IMR-90 (cell line): ENCODE measurements at regions not wholly inside any gene's neighbourhood (a gene's known extent, or its start where the extent isn't known, plus 50 kb on each side); places are given as distances from the start of the nearest gene placed in this dataset.

Experiments
- ATAC-seq: fragments of 200-7000 bp; cut with Tn5 transposase; 2 replicates; pipeline ENCODE4 v1.9.1; 2020; ENCODE audit warnings: low read depth, mild to moderate bottlenecking, moderate library complexity
- BruUV-seq: library from RNA; stranded (reverse); fragments of 400-500 nt; replicated peaks from 2 replicates; lab custom pipeline; 2021; lab: Mats Ljungman, UMichigan
- CTCF ChIA-PET: fragments of 300-600 bp; formaldehyde crosslinking; extraction: SDS; loops from one replicate; lab custom pipeline; 2021; ENCODE audit warnings: antibody characterized with exemption; lab: Yijun Ruan, JAX
- POLR2A ChIA-PET: fragments of 300-600 bp; sonication (Branson Sonifier 250); formaldehyde crosslinking; loops from one replicate; lab custom pipeline; 2022; ENCODE audit warnings: antibody characterized with exemption; ENCODE audit not compliant: unreplicated experiment; lab: Charles Lee
- DNase-seq: peaks from one replicate; pipeline ENCODE4 v3.0.0; 2013
- H2AFZ ChIP-seq: replicated peaks from 2 replicates; pipeline ENCODE3; 2013; ENCODE audit warnings: low read length, mild to moderate bottlenecking; ENCODE audit not compliant: poor library complexity
- H2AK5ac ChIP-seq: 2 replicates; pipeline ENCODE4 v1.6.1; 2013; ENCODE audit warnings: low read depth, low read length, inconsistent platforms
- H2AK9ac ChIP-seq: replicated peaks from 2 replicates; pipeline ENCODE3; 2013; ENCODE audit warnings: mild to moderate bottlenecking, low read depth, low read length, moderate library complexity; ENCODE audit not compliant: poor library complexity
- H2BK120ac ChIP-seq: 2 replicates; pipeline ENCODE4 v1.6.1; 2013; ENCODE audit warnings: low read depth, low read length, inconsistent platforms
- H2BK15ac ChIP-seq: 3 replicates; pipeline ENCODE4 v1.6.1; 2013; ENCODE audit warnings: low read depth, low read length, inconsistent platforms
- H2BK20ac ChIP-seq: 2 replicates; pipeline ENCODE4 v1.6.1; 2013; ENCODE audit warnings: low read depth, mild to moderate bottlenecking, inconsistent platforms, low read length, moderate library complexity
- H2BK5ac ChIP-seq: 2 replicates; pipeline ENCODE4 v1.6.1; 2013; ENCODE audit warnings: mild to moderate bottlenecking, low read depth, low read length, inconsistent platforms; ENCODE audit not compliant: poor library complexity, severe bottlenecking
- H3K14ac ChIP-seq: replicated peaks from 2 replicates; pipeline ENCODE4 v1.6.1; 2013; ENCODE audit warnings: low read depth, low read length, inconsistent platforms
- H3K18ac ChIP-seq: 2 replicates; pipeline ENCODE4 v1.6.1; 2013; ENCODE audit warnings: low read depth, low read length, control low read depth
- H3K23ac ChIP-seq: 2 replicates; pipeline ENCODE4 v1.6.1; 2013; ENCODE audit warnings: low read depth, low read length, inconsistent platforms
- H3K27ac ChIP-seq: 2 replicates; pipeline ENCODE4 v1.5.1; 2013; ENCODE audit warnings: mild to moderate bottlenecking, control low read depth, low read length; ENCODE audit not compliant: insufficient read depth
- H3K27me3 ChIP-seq: 2 replicates; pipeline ENCODE4 v1.6.1; 2013; ENCODE audit warnings: low read length; ENCODE audit not compliant: control insufficient read depth, insufficient read depth
- H3K36me3 ChIP-seq: 2 replicates; pipeline ENCODE4 v1.6.1; 2013; ENCODE audit warnings: low read length, mixed read lengths; ENCODE audit not compliant: control insufficient read depth, insufficient read depth
- H3K4ac ChIP-seq: 2 replicates; pipeline ENCODE4 v1.6.1; 2013; ENCODE audit warnings: low read depth, low read length, inconsistent platforms
- H3K4me1 ChIP-seq: 2 replicates; pipeline ENCODE4 v1.6.1; 2013; ENCODE audit warnings: low read length, mixed read lengths; ENCODE audit not compliant: control insufficient read depth, insufficient read depth
- H3K4me2 ChIP-seq: 2 replicates; pipeline ENCODE4 v1.6.1; 2013; ENCODE audit warnings: low read depth, mild to moderate bottlenecking, control low read depth, low read length, moderate library complexity
- H3K4me3 ChIP-seq: 2 replicates; pipeline ENCODE4 v1.5.1; 2013; ENCODE audit warnings: low read depth, mild to moderate bottlenecking, control low read depth, low read length, moderate library complexity; ENCODE audit not compliant: insufficient read depth
- H3K56ac ChIP-seq: 2 replicates; pipeline ENCODE4 v1.6.1; 2013; ENCODE audit warnings: low read length, inconsistent platforms; ENCODE audit not compliant: insufficient read depth; ENCODE audit errors: extremely low read depth
- H3K79me1 ChIP-seq, 2 experiments: 2 replicates each; pipeline ENCODE4 v1.6.1; 2013; ENCODE audit warnings: low read length in 2 of 2, inconsistent platforms in 1 of 2, low read depth in 1 of 2
- H3K9ac ChIP-seq: 2 replicates; pipeline ENCODE4 v1.6.1; 2013; ENCODE audit warnings: low read depth, low read length, control low read depth
- H3K9me1 ChIP-seq: 2 replicates; pipeline ENCODE4 v1.6.1; 2013; ENCODE audit warnings: low read length, inconsistent platforms; ENCODE audit not compliant: insufficient read depth
- H3K9me3 ChIP-seq: 2 replicates; pipeline ENCODE4 v1.6.1; 2013; ENCODE audit warnings: low read length; ENCODE audit not compliant: control insufficient read depth, insufficient read depth
- H4K20me1 ChIP-seq: 2 replicates; pipeline ENCODE4 v1.6.1; 2013; ENCODE audit warnings: low read length, inconsistent platforms; ENCODE audit not compliant: insufficient read depth
- H4K5ac ChIP-seq: 2 replicates; pipeline ENCODE4 v1.6.1; 2013; ENCODE audit warnings: mild to moderate bottlenecking, low read depth, low read length, control low read depth
- H4K8ac ChIP-seq, 2 experiments: 2 replicates each; pipeline ENCODE4 v1.6.1; 2013; ENCODE audit warnings: low read depth in 2 of 2, low read length in 2 of 2, control low read depth in 1 of 2, inconsistent platforms in 1 of 2
- H4K91ac ChIP-seq: 2 replicates; pipeline ENCODE4 v1.6.1; 2013; ENCODE audit warnings: low read depth, low read length, inconsistent platforms; ENCODE audit not compliant: insufficient read depth
- BHLHE40 ChIP-seq: fragments of 150-350 bp; IDR thresholded peaks from 2 replicates; pipeline ENCODE4 v1.6.1; 2016; ENCODE audit warnings: mild to moderate bottlenecking, low read depth, low read length
- CEBPB ChIP-seq: IDR thresholded peaks from 2 replicates; pipeline ENCODE4 v1.6.1; 2012; ENCODE audit warnings: low read depth, low read length, improper control_type of control experiment
- CHD1 ChIP-seq: IDR thresholded peaks from 2 replicates; pipeline ENCODE4 v1.6.1; 2012; ENCODE audit warnings: low read depth, low read length, improper control_type of control experiment
- CTCF ChIP-seq: conservative IDR thresholded peaks from 2 replicates; pipeline ENCODE4 v1.5.1; 2012; ENCODE audit warnings: mild to moderate bottlenecking, low read depth, low read length, improper control_type of control experiment
- ELK1 ChIP-seq: fragments of 150-350 bp; IDR thresholded peaks from 2 replicates; pipeline ENCODE4 v1.6.1; 2016; ENCODE audit warnings: low read depth, mild to moderate bottlenecking, low read length, moderate library complexity, borderline replicate concordance
- FOS ChIP-seq: fragments of 150-350 bp; IDR thresholded peaks from 2 replicates; pipeline ENCODE4 v1.6.1; 2016; ENCODE audit warnings: low read depth, low read length
- MAFK ChIP-seq: IDR thresholded peaks from 2 replicates; pipeline ENCODE4 v1.6.1; 2012; ENCODE audit warnings: low read depth, low read length, improper control_type of control experiment
- MAZ ChIP-seq: IDR thresholded peaks from 2 replicates; pipeline ENCODE4 v1.6.1; 2012; ENCODE audit warnings: low read depth, mild to moderate bottlenecking, low read length, improper control_type of control experiment, moderate library complexity, borderline replicate concordance
- MXI1 ChIP-seq: IDR thresholded peaks from 2 replicates; pipeline ENCODE4 v1.6.1; 2012; ENCODE audit warnings: low read depth, mild to moderate bottlenecking, low read length, moderate library complexity, borderline replicate concordance
- NFE2L2 ChIP-seq: fragments of 150-350 bp; IDR thresholded peaks from 2 replicates; pipeline ENCODE4 v1.6.1; 2016; ENCODE audit warnings: low read depth, mild to moderate bottlenecking, low read length
- POLR2A ChIP-seq: IDR thresholded peaks from 2 replicates; pipeline ENCODE4 v1.6.1; 2012; ENCODE audit warnings: mild to moderate bottlenecking, low read depth, low read length
- RAD21 ChIP-seq: IDR thresholded peaks from 2 replicates; pipeline ENCODE4 v1.6.1; 2012; ENCODE audit warnings: low read length, improper control_type of control experiment
- RCOR1 ChIP-seq: IDR thresholded peaks from 2 replicates; pipeline ENCODE4 v1.6.1; 2012; ENCODE audit warnings: mild to moderate bottlenecking, low read length, improper control_type of control experiment; ENCODE audit not compliant: insufficient replicate concordance
- RFX5 ChIP-seq: IDR thresholded peaks from 2 replicates; pipeline ENCODE4 v1.8.0; 2012; ENCODE audit warnings: low read depth, mild to moderate bottlenecking, low read length, moderate library complexity
- SMC3 ChIP-seq: fragments of 150-350 bp; IDR thresholded peaks from 2 replicates; pipeline ENCODE4 v1.6.1; 2016; ENCODE audit warnings: low read depth, mild to moderate bottlenecking, antibody characterized with exemption, low read length, moderate library complexity
- USF2 ChIP-seq: fragments of 150-350 bp; IDR thresholded peaks from 2 replicates; pipeline ENCODE4 v1.6.1; 2017; ENCODE audit warnings: mild to moderate bottlenecking, antibody characterized with exemption, low read length, low read depth
- WGBS, 2 experiments: methylation state at CpG; one replicate each; pipeline versions ENCODE4 v1.1.5 to v1.1.7; 2013; ENCODE audit warnings: missing lambda C conversion rate in 2 of 2; ENCODE audit not compliant: insufficient read length in 1 of 2; ENCODE audit errors: extremely low coverage in 2 of 2; 5-methylcytosine and 5-hydroxymethylcytosine counted together
- dilution Hi-C: fragments of 300-500 bp; cut with HindIII; formaldehyde crosslinking; loops from one replicate; pipeline ENCODE4 v1.14.3; 2018; ENCODE audit warnings: low sequenced_read_pairs; ENCODE audit not compliant: unreplicated experiment
- in situ Hi-C: fragments of 300-500 bp; cut with MboI; formaldehyde crosslinking; loops from 3 replicates; pipeline ENCODE4 v1.14.3; 2019; ENCODE audit warnings: low sequenced_read_pairs, inconsistent platforms, mixed read lengths
- intact Hi-C: fragments of 100-400 bp; cut with micrococcal nuclease; formaldehyde crosslinking; loops from 2 replicates; pipeline ENCODE4 v1.10.0; 2022

GRCh38 chr6:71502168-71502567 is 213.6 kb downstream of the OGFRL1 start:
- Histone ChIP-seq H4K8ac (peak overlapping the region in 1 of 2 experiments; percentile 19; a peak in 1 of 4 replicates), H4K5ac (no peak overlapping the region), H2BK120ac (no peak overlapping the region), H3K56ac (no peak overlapping the region), H2AK5ac (no peak overlapping the region), H3K18ac (no peak overlapping the region), H3K9ac (no peak overlapping the region), H3K14ac (no peak overlapping the region), H3K36me3 (no peaks in the 10 kb centered on the region), H4K20me1 (no peaks in the 10 kb centered on the region), H2BK5ac (no peak overlapping the region), H3K27ac (no peak overlapping the region), H3K4me2 (no peak overlapping the region), H3K4ac (no peak overlapping the region), H3K4me3 (no peak overlapping the region), H3K4me1 (peaks cover 1% of the 10 kb centered on the region; the same call in 1 of the 2 replicates), H3K27me3 (no peaks in the 10 kb centered on the region), H3K23ac (no peak overlapping the region; the same call in 1 of the 2 replicates), H2BK20ac (no peak overlapping the region), H3K79me1 (no peaks in the 10 kb centered on the region), H3K9me3 (no peaks in the 10 kb centered on the region), H2AFZ (no peak overlapping the region), H3K9me1 (no peaks in the 10 kb centered on the region; the same call in 1 of the 2 replicates), H4K91ac (no peak overlapping the region), H2BK15ac (no peak overlapping the region), H2AK9ac (no peak overlapping the region)
- in situ Hi-C loops: loop anchor here (10.0 kb wide), 2 partner anchors 87 to 307 kb away; no protein-coding TSS in a partner anchor
- ChIA-PET CTCF (no interaction called here), POLR2A (no interaction called here)
- ATAC-seq (no peak), DNase-seq (no peak)
- TF ChIP-seq CHD1: no peak
- TF ChIP-seq MAZ: no peak
- TF ChIP-seq POLR2A: no peak
- TF ChIP-seq ELK1: no peak
- no peak for TF ChIP-seq RCOR1
- TF ChIP-seq NFE2L2: no peak
- TF ChIP-seq BHLHE40: no peak
- no peak for TF ChIP-seq CTCF
- TF ChIP-seq MAFK: no peak
- TF ChIP-seq CEBPB: no peak
- TF ChIP-seq MXI1: no peak
- TF ChIP-seq FOS: no peak
- TF ChIP-seq RFX5: no peak
- TF ChIP-seq USF2: no peak
- TF ChIP-seq SMC3: no peak
- TF ChIP-seq RAD21: no peak
- BruUV-seq: no TSS peak
- dilution Hi-C loops: no loop called here
- no CpG with 5 or more reads among the region's 2 CpGs for WGBS, 2 experiments
- intact Hi-C loops: no loop called here
